Lower lobe of right lung (tissue), 2 donors: ENCODE measurements at regions not wholly inside any gene's neighbourhood (a gene's known extent, or its start where the extent isn't known, plus 50 kb on each side); places are given as distances from the start of the nearest gene placed in this dataset.

Source experiments
- ATAC-seq, 2 donors: fragments of 200-7000 bp; cut with Tn5 transposase; one replicate each; pipeline ENCODE4 v1.9.1; 2020 to 2022; ENCODE audit warnings: mild to moderate bottlenecking in 2 of 2, moderate library complexity in 2 of 2
- DNase-seq: peaks from one replicate; pipeline ENCODE4 v3.0.0-alpha.2; 2020
- H3K27ac ChIP-seq: fragments of 200-600 bp; one replicate; pipeline ENCODE4 v1.8.0; 2022
- H3K27me3 ChIP-seq: fragments of 200-600 bp; one replicate; pipeline ENCODE4 v1.8.0; 2022; ENCODE audit warnings: low read depth
- H3K36me3 ChIP-seq: fragments of 200-600 bp; one replicate; pipeline ENCODE4 v1.8.0; 2022; ENCODE audit warnings: mild to moderate bottlenecking
- H3K4me1 ChIP-seq: fragments of 200-600 bp; one replicate; pipeline ENCODE4 v1.8.0; 2022
- H3K4me3 ChIP-seq: fragments of 200-600 bp; one replicate; pipeline ENCODE4 v1.8.0; 2022; ENCODE audit warnings: mild to moderate bottlenecking
- H3K9me3 ChIP-seq: fragments of 200-600 bp; one replicate; pipeline ENCODE4 v1.8.0; 2022
- CTCF ChIP-seq: fragments of 200-600 bp; IDR thresholded peaks from one replicate; pipeline ENCODE4 v1.8.0; 2022; ENCODE audit warnings: antibody characterized with exemption, mild to moderate bottlenecking
- intact Hi-C: fragments of 100-400 bp; cut with DNase I; formaldehyde crosslinking; loops from one replicate; pipeline ENCODE4 v1.11.0; 2022
- donor health status: DM: no; HTN: yes; CAD: no; lungs with severe emphysema.

DNA sequence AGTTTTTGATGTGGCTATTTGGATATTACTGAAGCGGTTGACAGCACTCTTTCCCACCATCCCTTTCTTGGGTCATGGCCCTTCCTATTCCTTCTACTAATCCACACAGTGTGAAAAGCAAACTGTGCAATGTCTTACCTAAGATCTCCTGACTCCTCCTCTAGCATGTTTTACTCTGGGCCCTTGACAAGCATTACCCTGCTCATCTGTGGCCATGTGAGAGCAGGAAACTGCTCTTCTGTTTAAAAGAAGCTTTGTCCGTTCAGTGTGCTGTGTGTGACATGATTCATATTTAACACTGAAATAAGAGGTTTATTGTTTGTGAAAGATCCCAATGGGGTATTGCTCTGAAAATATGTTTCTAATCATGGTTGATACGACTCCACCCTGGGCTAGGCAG is 1022.5 kb downstream of the AACS start:
- ATAC-seq (no peak), DNase-seq (no peak)
- TF ChIP-seq CTCF: no peak
- no peak overlapping the region for H3K4me3 ChIP-seq
- no peaks in the 10 kb centered on the region for H3K4me1 ChIP-seq
- intact Hi-C loops: no loop called here
- no peaks in the 10 kb centered on the region for H3K36me3 ChIP-seq
- H3K9me3 ChIP-seq: no peaks in the 10 kb centered on the region
- no peaks in the 10 kb centered on the region for H3K27me3 ChIP-seq
- no peak overlapping the region for H3K27ac ChIP-seq

DNA sequence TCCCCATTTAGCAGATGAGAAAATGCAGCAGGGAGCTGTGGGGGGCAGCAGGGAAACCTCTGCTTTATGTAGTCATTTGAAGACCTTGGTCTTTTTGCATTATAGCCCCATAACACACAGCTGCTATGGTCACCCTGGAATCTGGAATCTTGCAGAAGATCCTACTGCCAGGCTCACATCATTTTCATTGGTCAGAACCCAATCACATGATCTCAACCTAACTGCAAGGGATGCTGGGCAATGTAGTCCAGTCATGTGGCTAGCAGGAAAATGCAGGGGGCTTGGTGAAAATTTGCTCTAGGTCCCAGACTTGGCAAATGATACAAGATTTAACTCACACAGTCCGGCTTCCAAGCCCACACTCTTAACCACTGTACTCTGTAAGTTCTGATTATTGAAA is 1028.7 kb downstream of the AACS start:
- Histone ChIP-seq H3K9me3 (no peaks in the 10 kb centered on the region), H3K36me3 (no peaks in the 10 kb centered on the region), H3K4me1 (no peaks in the 10 kb centered on the region), H3K27ac (no peak overlapping the region), H3K4me3 (no peak overlapping the region), H3K27me3 (no peaks in the 10 kb centered on the region)
- DNase-seq: no peak
- intact Hi-C loops: no loop called here
- TF ChIP-seq CTCF: no peak
- no peak for ATAC-seq

GRCh38 chr12:126095748-126096510 is 1030.7 kb downstream of the AACS start:
- TF ChIP-seq CTCF: no peak
- Histone ChIP-seq H3K27ac (no peak overlapping the region), H3K27me3 (no peaks in the 10 kb centered on the region), H3K36me3 (no peaks in the 10 kb centered on the region), H3K4me1 (no peaks in the 10 kb centered on the region), H3K9me3 (no peaks in the 10 kb centered on the region), H3K4me3 (no peak overlapping the region)
- intact Hi-C loops: no loop called here
- ATAC-seq: no peak
- DNase-seq: no peak

DNA sequence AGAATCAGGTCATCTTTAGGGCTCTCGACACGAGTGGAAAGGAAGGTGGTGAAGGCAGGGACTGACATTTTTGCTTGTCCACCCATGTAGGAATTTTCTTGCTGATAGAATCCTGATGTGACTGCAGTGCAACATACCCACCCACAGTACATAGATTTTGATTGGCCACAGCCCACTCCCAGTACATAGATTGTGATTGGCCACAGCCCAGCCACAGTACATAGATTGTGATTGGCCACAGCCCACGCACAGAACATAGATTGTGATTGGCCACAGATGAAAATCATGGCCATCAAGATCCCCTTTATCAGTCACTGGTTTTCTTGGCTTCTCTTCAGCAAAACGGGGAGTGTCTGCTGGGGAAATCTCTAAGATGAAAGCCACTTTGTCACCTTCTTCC is 1041.5 kb downstream of the AACS start:
- no peaks in the 10 kb centered on the region for H3K9me3 ChIP-seq
- no peak overlapping the region for H3K4me3 ChIP-seq
- TF ChIP-seq CTCF: no peak
- H3K27me3 ChIP-seq: no peaks in the 10 kb centered on the region
- H3K27ac ChIP-seq: no peak overlapping the region
- DNase-seq (no peak), ATAC-seq (no peak)
- H3K36me3 ChIP-seq: no peaks in the 10 kb centered on the region
- intact Hi-C loops: no loop called here
- H3K4me1 ChIP-seq: no peaks in the 10 kb centered on the region

DNA sequence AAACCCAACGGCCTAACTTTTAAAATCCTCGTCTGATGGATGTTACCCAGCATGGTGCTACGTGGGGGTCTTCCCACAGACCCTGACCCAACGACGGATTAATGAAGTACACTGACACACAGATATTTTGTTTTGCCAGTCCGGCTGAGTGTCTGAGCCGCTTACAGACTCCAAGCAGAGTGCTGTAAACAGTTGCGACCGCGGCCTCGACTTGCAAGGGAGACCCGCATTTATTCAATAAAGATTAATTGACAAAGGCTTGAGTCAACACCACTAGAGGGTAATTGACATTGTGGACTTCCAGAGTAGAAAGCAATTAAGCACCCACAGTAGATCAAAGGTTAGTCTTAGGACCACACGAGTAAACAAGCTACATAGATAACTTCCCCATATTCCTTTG is 1042.4 kb downstream of the AACS start:
- Histone ChIP-seq H3K27me3 (no peaks in the 10 kb centered on the region), H3K4me3 (no peak overlapping the region), H3K36me3 (no peaks in the 10 kb centered on the region), H3K9me3 (no peaks in the 10 kb centered on the region), H3K4me1 (no peaks in the 10 kb centered on the region), H3K27ac (no peak overlapping the region)
- DNase-seq (no peak), ATAC-seq (no peak)
- intact Hi-C loops: no loop called here
- TF ChIP-seq CTCF: no peak
